Choroid plexus epithelial cell (primary cell): ENCODE measurements at regions not wholly inside any gene's neighbourhood (a gene's known extent, or its start where the extent isn't known, plus 50 kb on each side); places are given as distances from the start of the nearest gene placed in this dataset.
A peak's percentile ranks its signal among the peaks of the same experiment; 100 is the strongest.

Experiments used
- DNase-seq: peaks from one replicate; pipeline ENCODE4 v3.0.0-alpha.2; 2010; ENCODE audit warnings: low read depth
- H3K4me3 ChIP-seq: 2 replicates; pipeline ENCODE4 v1.5.1; 2011; ENCODE audit warnings: low read depth, mild to moderate bottlenecking, control low read depth, low read length, moderate library complexity
- CTCF ChIP-seq: conservative IDR thresholded peaks from 2 replicates; pipeline ENCODE4 v1.5.1; 2011; ENCODE audit warnings: low read depth, mild to moderate bottlenecking, control low read depth, inconsistent platforms, low read length, moderate library complexity

GRCh38 chr5:163885117-163885516, 379.7 kb downstream of the MAT2B start:
- no peak overlapping the region for H3K4me3 ChIP-seq
- DNase-seq: no peak
- TF ChIP-seq CTCF: no peak

- no peak overlapping the region for H3K4me3 ChIP-seq
- DNase-seq: no peak
- TF ChIP-seq CTCF: no peak
Observed at GRCh38 chr5:163887854-163888253, 382.4 kb downstream of the MAT2B start.

- no peak overlapping the region for H3K4me3 ChIP-seq
- peak; percentile 70 for DNase-seq
- no peak for TF ChIP-seq CTCF
Observed at GRCh38 chr5:163888366-163888765, 382.9 kb downstream of the MAT2B start.

- peak; percentile 89 for DNase-seq
- no peak overlapping the region for H3K4me3 ChIP-seq
- TF ChIP-seq CTCF: no peak
Observed at GRCh38 chr5:163889369-163889768, 383.9 kb downstream of the MAT2B start.

GRCh38 chr5:163890261-163890660, 384.8 kb downstream of the MAT2B start:
- no peak for TF ChIP-seq CTCF
- H3K4me3 ChIP-seq: no peak overlapping the region
- DNase-seq: no peak

- DNase-seq: peak; percentile 70
- no peak for TF ChIP-seq CTCF
- H3K4me3 ChIP-seq: no peak overlapping the region
Observed at GRCh38 chr5:163893281-163893680, 387.9 kb downstream of the MAT2B start.

GRCh38 chr5:163894645-163895044, 389.2 kb downstream of the MAT2B start:
- DNase-seq: peak; percentile 78
- TF ChIP-seq CTCF: no peak

More at GRCh38 chr5:163894645-163895044, 389.2 kb downstream of the MAT2B start:
- no peak overlapping the region for H3K4me3 ChIP-seq
